ENCODE measurements at regions not wholly inside any gene's neighbourhood (a gene's known extent, or its start where the extent isn't known, plus 50 kb on each side); places are given as distances from the start of the nearest gene placed in this dataset.

DNA sequence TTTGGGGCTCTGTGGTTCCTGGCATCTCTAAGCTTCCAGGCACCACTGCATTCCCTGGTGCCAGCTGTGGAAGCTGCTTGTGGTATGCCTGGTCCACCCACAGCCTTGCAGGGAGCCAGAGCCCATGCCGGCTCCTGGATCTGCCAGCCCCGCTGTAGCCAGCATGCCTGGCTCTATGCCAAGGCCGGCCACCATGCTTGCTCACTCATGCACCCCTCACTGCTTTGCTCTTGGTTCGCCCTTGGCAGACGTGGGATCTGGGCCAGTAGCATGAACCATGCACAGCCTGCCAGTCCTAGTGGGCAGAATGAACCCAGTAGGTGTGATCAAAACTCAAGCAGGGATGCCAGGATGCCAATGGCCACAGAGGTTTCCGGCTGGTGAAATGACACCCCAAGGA lies 634.2 kb upstream of the TMEFF2 start:
- DNase-seq = peak in 1 of 2 donors; percentile 18
- Histone ChIP-seq H3K9me3 (no peaks in the 10 kb centered on the region), H3K4me1 (no peaks in the 10 kb centered on the region), H3K27me3 (no peaks in the 10 kb centered on the region), H3K27ac (no peak overlapping the region), H3K36me3 (no peaks in the 10 kb centered on the region), H3K4me3 (no peak overlapping the region)
- TF ChIP-seq, protein P1, sequence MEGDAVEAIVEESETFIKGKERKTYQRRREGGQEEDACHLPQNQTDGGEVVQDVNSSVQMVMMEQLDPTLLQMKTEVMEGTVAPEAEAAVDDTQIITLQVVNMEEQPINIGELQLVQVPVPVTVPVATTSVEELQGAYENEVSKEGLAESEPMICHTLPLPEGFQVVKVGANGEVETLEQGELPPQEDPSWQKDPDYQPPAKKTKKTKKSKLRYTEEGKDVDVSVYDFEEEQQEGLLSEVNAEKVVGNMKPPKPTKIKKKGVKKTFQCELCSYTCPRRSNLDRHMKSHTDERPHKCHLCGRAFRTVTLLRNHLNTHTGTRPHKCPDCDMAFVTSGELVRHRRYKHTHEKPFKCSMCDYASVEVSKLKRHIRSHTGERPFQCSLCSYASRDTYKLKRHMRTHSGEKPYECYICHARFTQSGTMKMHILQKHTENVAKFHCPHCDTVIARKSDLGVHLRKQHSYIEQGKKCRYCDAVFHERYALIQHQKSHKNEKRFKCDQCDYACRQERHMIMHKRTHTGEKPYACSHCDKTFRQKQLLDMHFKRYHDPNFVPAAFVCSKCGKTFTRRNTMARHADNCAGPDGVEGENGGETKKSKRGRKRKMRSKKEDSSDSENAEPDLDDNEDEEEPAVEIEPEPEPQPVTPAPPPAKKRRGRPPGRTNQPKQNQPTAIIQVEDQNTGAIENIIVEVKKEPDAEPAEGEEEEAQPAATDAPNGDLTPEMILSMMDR (IDR thresholded peaks at IDR 0.05) = no peak
- intact Hi-C loops (cut with DNase I; ENCODE audit: low total_unique reads) = no loop called here

DNA sequence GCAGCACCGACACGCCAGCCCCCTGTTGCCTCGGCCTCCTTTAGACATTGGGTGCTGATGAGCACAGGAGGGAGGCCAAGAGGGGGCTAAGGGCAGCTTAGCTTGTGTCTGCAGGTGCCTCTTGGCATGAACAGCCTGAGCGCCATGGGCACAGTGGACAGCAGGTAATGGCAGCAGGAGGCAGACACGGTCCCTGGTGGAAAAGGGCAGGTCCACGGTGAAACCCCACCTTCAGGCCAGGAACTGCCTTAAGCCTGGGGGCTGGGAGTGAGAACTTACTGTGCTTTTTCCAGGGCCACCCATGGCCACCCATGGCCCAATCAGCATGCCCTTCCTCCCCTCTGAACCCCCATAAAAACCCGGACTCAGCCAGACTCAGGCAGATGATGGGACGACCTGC lies 633.4 kb upstream of the TMEFF2 start:
- DNase-seq = no peak
- no peaks in the 10 kb centered on the region for H3K9me3 ChIP-seq
- H3K27me3 ChIP-seq = no peaks in the 10 kb centered on the region
- H3K27ac ChIP-seq = no peak overlapping the region
- TF ChIP-seq, protein P1 (IDR thresholded peaks at IDR 0.05) = no peak
- no peaks in the 10 kb centered on the region for H3K36me3 ChIP-seq
- H3K4me1 ChIP-seq = no peaks in the 10 kb centered on the region
- no peak overlapping the region for H3K4me3 ChIP-seq
- intact Hi-C loops (cut with DNase I; ENCODE audit: low total_unique reads) = no loop called here

DNA sequence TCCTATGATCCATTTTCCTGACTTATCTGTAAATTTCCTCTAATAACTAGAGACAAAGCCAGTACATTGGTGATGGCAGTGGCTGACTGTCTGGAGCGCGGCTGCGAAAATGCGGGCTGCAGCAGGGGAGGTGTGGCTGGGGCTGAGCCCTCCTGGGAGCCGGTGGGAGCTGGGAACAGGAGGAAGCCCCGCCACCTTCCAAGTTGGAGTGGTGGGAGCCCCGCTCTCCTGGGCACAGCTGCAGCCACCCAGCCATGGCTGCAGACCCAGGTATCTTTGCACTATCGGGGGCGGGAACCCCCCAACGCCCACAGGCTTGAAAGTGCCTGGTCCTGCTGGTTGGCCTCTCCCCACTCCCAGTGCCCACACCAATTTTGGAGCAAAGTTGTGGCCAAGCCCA lies 633.0 kb upstream of the TMEFF2 start:
- TF ChIP-seq, protein P1 (IDR thresholded peaks at IDR 0.05) = no peak
- H3K9me3 ChIP-seq = no peaks in the 10 kb centered on the region
- no peak overlapping the region for H3K27ac ChIP-seq
- no peaks in the 10 kb centered on the region for H3K36me3 ChIP-seq
- H3K4me3 ChIP-seq = no peak overlapping the region
- intact Hi-C loops (cut with DNase I; ENCODE audit: low total_unique reads) = no loop called here
- no peaks in the 10 kb centered on the region for H3K4me1 ChIP-seq
- H3K27me3 ChIP-seq = no peaks in the 10 kb centered on the region
- DNase-seq = peak in 1 of 2 donors; percentile 59

DNA sequence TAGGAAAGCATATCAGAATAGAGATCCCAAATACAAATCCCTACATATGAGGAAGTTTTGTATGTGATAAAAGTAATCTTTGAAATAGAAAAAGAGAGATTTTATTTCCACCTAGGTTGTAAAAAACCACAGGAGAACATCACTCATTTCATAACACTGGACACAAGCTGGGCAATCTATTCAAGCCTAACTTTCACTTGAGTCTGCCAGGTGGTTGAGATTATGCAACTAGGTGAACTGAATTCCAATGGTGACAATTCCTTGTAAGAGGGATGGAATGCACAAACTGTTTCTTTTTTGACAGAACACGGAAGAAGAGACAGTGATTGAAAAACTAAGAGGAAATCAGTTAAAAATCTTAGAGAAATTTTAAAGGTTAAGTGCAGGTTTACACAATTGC lies 619.6 kb upstream of the TMEFF2 start:
- Histone ChIP-seq H3K9me3 (no peaks in the 10 kb centered on the region), H3K36me3 (no peaks in the 10 kb centered on the region), H3K27ac (no peak overlapping the region), H3K4me1 (no peaks in the 10 kb centered on the region), H3K4me3 (no peak overlapping the region), H3K27me3 (no peaks in the 10 kb centered on the region)
- intact Hi-C loops (cut with DNase I; ENCODE audit: low total_unique reads) = no loop called here
- TF ChIP-seq, protein P1 (IDR thresholded peaks at IDR 0.05) = no peak
- DNase-seq = no peak

DNA sequence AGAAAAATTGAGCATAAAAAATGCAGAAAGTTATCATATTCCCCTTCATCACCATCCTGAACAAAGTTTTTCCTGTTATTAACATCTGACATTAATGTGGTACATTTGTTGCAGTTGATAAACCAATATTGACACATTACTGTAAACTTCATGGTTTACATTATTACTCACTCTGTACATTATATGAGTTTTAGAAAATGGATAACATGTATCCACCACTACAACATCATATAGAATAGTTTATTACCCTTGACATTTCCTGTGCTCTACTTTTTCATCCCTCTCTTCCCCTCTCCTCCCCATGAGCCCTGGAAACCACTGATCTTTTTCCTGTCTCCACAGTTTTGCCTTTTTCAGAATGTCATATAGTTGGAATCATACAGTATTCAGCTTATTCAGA lies 618.6 kb upstream of the TMEFF2 start:
- Histone ChIP-seq H3K36me3 (no peaks in the 10 kb centered on the region), H3K27me3 (no peaks in the 10 kb centered on the region), H3K4me3 (no peak overlapping the region), H3K9me3 (no peaks in the 10 kb centered on the region), H3K27ac (no peak overlapping the region), H3K4me1 (no peaks in the 10 kb centered on the region)
- intact Hi-C loops (cut with DNase I; ENCODE audit: low total_unique reads) = no loop called here
- TF ChIP-seq, protein P1 (IDR thresholded peaks at IDR 0.05) = no peak
- DNase-seq = no peak

DNA sequence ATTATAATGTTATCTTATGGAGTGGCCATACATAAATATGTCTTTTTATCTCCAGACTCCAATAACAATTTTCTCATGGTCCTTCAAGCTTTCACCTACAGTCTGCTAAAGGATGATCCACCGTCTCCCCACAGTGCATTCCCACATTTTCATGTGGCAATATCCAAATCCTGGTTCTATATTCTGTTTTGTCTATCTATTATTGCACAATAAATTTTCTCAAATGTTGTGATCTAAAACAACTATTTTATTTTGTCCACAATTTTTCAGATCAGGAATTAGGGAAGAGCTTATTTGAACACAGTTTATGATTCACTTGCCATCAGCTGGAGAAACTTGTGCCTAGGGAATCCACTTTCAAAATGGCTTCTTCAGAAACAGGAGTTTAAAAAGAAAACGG lies 614.4 kb upstream of the TMEFF2 start:
- TF ChIP-seq, protein P1 (IDR thresholded peaks at IDR 0.05) = no peak
- H3K9me3 ChIP-seq = no peaks in the 10 kb centered on the region
- intact Hi-C loops (cut with DNase I; ENCODE audit: low total_unique reads) = no loop called here
- H3K27ac ChIP-seq = no peak overlapping the region
- no peak overlapping the region for H3K4me3 ChIP-seq
- no peaks in the 10 kb centered on the region for H3K27me3 ChIP-seq
- DNase-seq = no peak
- H3K36me3 ChIP-seq = no peaks in the 10 kb centered on the region
- no peaks in the 10 kb centered on the region for H3K4me1 ChIP-seq

All from tibial artery (tissue), 4 donors.